ENCODE measurements at regions not wholly inside any gene's neighbourhood (a gene's known extent, or its start where the extent isn't known, plus 50 kb on each side); places are given as distances from the start of the nearest gene placed in this dataset.
"Not testable (repeated sequence)": the region's sequence is repeated elsewhere in the genome, so short reads cannot be mapped to it uniquely, and the experiment has no call there.

DNA sequence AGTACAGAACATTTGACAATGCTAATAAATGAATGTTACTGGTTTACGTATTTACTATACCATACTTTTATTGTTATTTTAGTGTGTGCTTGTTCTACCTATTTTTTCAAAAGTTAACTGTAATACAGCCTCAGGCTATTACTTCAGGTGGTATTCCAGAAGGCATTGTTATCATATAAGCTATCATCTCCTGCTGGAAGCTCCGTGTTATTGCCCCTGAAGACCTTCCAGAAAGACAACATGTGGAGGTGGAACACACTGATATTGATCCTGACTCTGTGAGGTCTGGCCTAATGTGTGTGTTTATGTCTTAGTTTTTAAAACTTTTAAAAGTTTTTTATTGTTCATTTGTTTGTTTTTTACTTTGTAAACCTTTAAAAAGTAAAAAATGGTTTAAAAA, 509.8 kb upstream of the SPRY2 start:
- no peak for DNase-seq (ENCODE audit: low read depth, low spot score)

DNA sequence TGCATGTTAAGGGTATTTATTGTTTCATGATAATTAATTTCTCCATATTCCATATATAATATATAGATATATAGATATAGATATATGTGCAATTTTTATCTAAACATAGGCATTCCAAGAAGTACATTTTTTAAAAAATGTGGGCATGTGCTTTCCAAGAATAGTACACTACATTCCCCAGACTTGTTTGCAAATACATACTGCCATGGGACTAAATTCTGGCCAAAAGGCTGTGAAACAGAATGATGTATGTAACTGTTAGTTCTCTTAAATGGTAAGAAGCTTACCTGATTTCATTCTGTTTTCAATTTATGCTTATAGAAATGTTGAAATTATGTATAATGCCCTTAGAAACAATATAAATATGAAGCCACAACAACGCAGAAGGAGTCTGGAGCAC, 503.2 kb upstream of the SPRY2 start:
- no peak for DNase-seq (ENCODE audit: low read depth, low spot score)

DNA sequence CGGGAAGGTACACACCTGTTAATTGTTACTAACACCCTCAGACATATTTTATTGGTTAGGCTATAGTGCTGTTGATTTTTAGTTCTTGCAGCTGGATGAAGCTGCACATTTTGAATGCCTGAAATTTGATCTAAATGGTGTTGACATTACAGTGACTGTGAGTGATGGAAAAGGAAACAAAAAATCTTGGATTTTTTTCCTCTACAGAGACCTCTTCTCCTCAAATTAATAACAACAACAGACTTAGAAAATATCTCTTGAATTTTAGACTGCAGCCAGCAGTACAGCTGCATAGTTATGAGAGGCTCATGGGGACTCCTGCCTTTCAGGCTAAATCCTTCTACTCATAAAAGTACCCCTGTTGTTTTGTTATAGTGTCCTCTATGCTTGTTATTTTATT, 500.5 kb upstream of the SPRY2 start:
- DNase-seq (ENCODE audit: low read depth, low spot score): no peak

DNA sequence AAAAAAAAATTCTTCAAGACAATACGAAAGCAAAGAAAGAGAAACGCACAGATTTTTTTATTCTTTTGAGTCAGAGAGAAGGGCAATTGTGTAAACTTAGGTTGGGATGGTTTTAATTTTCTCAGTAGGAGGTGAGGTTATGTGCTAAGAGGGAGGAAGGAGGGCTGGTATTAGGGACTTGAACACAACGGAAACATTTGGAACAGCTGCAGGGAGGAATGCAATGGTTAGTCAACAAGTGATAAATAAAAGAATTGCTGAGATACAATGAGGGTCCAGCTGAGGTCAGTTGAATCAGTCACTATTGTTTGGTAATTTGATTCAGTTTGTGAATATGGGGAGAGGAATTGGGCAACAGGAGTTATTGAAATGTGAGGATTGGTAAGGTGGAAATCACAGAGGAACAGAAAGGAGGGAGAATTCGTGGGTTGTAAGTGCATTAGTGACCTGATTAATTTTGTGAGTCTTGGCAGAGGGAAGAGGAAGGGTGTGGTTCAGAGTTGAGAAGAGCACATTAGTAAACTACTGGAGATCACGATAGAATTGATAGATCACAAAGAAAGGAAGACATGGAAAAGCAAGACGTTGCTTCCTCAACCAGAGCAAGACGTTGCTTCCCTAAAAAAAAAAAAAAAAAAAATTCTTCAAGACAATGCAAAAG, 499.5 kb upstream of the SPRY2 start:
- no peak for DNase-seq (ENCODE audit: low read depth, low spot score)

DNA sequence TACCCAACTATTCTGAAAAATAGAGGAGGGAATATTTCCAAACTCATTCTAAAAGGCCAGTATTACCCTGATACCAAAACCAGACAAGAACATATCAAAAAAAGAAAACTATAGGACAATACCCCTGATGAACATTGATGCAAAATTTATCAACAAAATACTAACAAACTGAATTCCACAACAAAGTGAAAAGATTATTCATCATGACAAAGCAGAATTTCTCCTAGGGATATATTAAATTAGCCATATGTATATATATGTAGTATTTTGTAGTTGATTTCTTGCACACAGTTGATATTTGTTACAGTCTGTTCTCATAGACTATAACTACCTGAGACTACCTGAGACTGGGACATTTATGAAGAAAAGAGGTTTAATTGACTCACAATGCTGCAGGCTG, 495.0 kb upstream of the SPRY2 start:
- no peak for DNase-seq (ENCODE audit: low read depth, low spot score)

DNA sequence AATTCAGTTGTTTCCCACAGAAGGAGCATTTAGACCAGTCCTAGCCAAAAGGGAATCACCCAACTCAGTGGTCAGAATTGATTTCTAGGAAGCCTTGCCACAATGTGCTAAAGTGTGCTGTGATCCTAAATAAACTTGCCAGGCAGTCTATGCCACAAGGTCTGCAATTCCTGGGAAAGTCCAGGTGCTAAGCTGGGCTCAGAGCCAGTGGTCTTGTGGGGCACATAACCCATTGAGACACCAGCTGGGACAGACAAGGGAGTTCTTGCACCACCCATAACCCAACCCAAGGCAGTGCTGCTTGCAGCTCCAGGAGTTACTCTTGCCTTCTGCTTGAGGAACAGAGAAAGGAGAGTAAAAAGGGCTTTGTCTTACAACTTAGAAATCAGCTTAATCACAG, 489.5 kb upstream of the SPRY2 start:
- DNase-seq (ENCODE audit: low read depth, low spot score): no peak

DNA sequence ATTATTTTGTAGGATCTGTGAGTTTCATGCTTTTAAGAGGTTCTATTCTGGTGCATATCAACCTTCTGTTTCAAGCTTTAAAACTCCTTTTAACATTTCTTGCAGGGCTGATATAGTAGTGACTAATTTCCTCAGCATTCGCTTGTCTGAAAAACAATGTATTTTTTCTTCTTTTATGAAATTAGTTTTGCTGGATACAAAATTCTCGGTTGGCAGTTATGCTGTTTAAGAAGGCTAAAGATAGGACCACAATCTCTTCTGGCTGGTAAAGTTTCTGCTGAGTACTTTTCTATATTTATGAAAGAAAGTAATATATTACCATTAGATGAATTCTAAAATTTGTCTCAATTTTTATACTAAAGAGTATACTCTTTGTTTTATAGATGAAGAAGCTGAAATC, 487.8 kb upstream of the SPRY2 start:
- no peak for DNase-seq (ENCODE audit: low read depth, low spot score)

DNA sequence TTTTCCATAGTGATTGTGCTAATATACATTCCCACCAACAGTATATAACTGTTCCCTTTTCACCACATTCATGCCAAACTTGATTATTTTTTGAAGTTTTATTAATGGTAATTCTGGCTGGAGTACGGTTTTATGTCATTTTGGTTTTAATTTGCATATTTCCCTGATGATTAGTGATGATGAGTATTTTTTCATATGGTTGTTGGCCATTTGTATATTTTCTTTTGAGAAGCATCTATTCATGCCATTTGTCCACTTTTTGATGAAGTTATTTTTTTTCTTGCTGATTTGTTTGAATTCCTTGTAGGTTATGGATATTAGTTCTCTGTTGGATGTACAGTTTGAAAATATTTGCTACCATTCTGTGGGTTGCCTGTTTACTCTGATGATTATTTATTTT, 484.4 kb upstream of the SPRY2 start:
- no peak for DNase-seq (ENCODE audit: low read depth, low spot score)

DNA sequence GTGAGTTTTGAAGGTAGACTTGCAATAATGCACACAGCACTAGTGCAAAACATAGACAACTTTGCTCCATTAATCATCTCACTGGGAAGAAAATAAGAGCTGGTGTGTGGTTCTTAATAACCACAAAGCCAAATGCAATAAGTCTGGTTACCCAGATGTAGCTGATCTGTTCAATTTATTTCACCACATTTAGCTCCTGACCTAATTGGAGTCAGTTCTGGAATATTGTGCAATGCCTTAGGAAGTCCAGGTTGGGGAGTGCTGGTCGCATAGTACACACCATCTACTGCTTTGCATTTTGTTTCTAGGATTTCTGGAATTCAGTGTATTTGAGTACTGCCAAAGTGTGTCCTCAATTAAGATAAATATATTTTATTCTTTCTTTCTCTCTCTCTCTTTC, 483.3 kb upstream of the SPRY2 start:
- DNase-seq (ENCODE audit: low read depth, low spot score): no peak

DNA sequence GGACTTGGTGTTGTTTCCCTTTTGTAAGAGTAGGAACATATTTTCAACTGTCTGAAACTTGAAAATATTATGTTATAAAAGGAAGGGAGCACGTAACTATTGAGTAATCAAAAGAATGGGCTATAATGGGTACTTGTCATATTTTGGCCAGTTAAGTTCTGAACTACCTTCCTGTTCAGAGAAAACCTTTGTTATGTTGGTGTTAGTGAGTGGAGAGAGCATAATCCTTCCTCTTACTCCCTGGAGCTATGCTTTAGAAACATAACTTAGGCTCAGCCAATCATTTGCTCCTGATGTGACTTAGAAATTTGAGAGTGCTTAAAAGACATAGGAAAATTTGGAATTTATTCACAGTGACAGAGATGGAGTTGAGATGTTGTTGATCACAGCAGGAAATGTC, 482.5 kb upstream of the SPRY2 start:
- DNase-seq (ENCODE audit: low read depth, low spot score): no peak

DNA sequence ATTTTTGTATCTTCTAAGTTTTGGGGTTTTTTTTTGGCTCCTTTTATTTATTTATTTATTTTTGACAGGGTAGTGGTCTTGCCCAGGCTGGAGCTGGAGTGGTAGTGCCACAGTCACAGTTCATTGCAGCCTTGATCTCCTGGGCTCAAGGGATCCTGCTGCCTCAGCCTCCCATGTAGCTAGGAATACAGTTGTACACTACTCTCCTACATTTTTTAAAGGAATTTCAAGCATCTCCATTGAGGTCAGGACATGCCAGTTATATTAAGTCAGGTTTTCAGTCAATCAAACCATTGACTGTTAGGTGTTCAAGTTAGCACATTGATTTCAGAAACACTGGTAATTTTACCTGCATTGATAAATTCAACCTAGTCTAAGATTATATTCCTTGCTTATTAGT, 480.5 kb upstream of the SPRY2 start:
- DNase-seq (ENCODE audit: low read depth, low spot score): no peak

DNA sequence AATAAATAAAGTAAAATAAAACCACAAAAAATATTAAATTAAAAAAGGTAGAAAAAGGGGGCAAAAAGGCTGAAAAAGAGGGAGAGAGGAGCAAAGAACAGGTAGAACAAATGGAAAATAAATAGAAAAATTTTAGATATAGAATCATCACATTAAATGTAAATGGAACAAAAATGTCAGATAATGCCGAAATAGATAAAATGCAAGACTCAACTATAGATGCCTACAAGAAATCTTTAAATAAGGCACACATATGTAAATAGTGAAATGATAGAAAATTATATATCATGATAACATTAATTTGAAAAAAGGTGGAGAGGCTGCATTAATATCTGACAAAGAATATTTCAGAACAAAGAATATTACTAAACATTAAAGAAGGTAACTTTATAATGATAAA, 477.1 kb upstream of the SPRY2 start:
- no peak for DNase-seq (ENCODE audit: low read depth, low spot score)

DNA sequence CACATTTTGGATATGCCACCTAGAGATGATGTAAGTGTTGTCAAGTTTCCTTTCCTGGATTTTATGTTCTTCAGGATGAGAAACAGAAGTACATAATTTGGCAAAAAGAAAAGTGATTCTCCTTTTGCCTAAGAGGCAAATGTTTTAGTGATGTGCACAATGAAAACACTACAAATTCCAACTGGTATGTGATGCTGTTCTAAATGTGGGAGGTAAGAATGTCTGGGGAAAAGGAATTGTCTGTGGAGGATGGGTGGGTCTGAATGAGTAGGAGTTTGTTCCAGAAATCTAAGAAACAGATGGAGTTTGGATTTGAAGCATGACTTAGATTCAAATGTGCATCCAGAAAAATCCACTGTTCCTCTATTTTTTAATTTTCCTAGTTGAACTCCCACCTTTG, 473.6 kb upstream of the SPRY2 start:
- DNase-seq (ENCODE audit: low read depth, low spot score): no peak

DNA sequence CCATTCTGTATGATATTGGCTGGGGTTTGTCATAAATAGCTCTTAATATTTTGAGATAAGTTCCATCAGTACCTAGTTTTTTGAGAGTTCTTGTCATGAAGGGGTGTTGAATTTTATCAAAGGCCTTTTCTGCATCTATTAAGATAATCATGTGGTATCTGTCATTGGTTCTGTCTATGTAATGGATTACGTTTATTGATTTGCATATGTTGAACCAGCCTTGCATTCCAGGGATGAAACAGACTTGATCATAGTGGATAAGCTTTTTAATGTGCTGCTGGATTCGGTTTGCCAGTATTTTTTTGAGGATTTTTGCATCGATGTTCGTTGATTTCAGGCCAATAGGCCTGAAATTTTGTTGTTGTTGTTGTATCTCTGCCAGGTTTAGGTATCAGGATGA, 469.4 kb upstream of the SPRY2 start:
- not testable (repeated sequence) for DNase-seq (ENCODE audit: low read depth, low spot score)

DNA sequence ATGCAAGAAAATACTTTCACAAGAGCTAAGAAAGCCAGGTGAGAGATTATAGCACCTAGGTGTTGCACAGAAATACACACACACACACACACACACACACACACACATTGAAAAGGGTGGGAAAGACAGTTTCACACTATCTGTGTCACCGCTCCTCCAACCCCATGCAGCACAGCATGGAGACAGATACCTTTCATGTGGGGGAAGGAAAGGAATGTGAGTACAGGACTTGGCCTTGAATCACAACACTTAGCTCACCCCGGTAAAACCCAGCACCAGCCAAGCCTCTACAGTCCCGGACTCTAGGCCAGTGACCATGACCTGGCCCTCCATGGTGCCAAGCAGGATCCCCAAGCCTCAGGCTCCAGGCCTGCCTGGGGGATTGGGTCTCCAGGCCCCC, 462.0 kb upstream of the SPRY2 start:
- DNase-seq (ENCODE audit: low read depth, low spot score): no peak

DNA sequence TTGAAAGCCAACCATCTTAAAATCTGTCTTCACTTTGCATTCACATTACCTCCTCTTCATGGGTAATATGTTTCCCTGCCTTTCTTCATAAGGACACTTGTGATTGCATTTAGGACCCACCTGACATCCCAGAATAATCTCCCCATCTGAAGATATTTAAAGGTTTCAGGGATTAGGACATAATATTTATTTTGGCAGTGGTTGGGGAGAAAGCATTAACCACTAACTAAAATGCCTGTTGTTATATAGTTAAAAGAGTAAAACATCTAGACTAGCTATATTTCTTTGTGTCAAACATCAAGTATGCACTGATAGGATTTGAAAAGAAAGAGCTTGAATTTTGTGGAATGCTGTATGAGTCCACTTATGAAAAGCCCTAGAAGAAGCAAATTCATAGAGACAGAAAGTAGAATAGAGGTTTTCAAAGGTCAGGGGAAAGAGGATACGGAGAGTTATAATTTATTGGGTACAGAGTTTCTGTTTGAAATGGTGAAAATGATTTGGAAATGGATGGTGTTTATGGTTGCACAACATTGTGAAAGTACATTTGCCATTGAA, 457.7 kb upstream of the SPRY2 start:
- no peak for DNase-seq (ENCODE audit: low read depth, low spot score)

DNA sequence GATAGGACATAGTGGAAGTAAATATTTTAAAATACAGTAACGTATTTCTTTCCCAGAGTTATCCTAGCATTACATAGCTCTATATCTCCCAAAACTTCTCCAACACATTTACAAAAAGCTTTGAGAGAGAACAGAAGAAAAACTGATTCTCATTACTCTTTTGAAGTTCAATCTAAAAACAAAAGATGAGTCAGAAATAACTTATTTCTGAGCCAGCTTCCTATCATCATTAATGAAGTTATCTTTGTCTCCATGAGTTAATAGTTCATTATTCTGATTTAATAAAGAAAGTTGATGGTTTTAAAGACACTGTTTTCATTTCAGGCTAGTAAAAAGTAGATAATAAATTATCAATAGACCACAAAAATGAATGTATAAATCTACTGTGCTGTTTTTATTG, 446.7 kb upstream of the SPRY2 start:
- no peak for DNase-seq (ENCODE audit: low read depth, low spot score)

DNA sequence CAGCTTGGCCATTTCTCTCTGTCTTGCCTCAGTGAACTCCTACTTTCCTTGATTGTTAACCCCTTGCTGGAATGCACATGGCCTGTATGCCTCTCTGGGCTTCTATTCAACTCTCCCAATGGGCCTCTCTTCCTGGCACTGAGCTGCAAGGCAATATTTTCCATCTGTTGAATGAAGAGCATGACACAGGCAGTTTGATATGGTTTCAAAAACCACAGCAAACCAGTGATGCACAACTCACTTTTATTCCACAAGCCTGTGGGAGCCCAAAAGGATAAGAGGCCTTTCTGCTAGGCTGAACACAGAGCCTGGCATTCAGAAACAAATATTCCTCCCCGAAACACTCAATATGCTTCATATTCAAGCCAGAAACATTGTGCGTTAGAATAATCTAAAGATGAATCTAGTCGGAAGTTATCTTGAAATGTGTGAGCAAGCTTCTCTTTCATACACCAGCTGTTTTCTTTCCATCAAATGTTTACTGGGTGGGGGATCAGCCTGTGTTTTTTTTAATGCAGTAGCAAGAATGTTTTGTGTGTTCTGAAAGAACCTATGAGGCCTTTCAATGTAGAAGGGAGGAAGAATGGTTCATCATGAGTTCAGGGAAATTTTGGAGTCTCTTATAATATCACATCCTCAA, 443.1 kb upstream of the SPRY2 start:
- no peak for DNase-seq (ENCODE audit: low read depth, low spot score)

DNA sequence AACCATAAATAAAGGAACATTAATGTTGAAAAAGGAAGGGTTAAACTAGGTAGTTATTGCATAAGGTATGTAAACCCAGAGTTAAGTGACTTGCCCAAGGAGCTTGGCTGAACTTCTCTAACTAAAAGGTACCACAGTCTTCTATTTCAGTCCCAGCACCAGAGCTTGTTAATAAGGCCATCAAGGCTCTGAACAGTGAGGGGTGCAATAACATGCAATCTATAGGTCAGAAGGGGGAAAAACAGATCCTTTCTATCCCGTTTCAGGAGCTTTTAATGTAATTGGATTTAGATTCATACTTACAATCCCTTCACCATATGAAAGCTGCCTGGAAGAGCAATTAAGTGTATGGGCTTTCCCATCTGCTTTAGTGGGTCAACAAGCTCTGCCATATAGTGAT, 441.5 kb upstream of the SPRY2 start:
- no peak for DNase-seq (ENCODE audit: low read depth, low spot score)

DNA sequence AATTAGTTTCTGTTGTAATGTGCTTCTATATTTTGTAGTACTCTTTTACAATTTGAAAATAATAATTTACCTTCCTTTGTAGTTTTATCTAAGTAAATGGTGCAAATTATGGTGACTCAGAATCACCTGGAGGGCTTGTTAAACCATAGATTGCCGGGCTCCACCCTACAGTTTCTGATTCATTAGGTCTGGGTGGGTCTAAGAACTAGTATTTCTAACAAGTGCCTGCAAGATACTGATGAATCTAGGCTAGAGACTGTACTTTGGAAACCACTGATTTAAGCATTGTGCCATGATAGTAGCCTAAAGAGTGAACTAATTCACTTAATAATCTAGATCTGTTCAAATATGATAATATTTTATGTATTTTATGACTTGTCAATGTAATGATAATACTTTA, 437.4 kb upstream of the SPRY2 start:
- DNase-seq (ENCODE audit: low read depth, low spot score): no peak

DNA sequence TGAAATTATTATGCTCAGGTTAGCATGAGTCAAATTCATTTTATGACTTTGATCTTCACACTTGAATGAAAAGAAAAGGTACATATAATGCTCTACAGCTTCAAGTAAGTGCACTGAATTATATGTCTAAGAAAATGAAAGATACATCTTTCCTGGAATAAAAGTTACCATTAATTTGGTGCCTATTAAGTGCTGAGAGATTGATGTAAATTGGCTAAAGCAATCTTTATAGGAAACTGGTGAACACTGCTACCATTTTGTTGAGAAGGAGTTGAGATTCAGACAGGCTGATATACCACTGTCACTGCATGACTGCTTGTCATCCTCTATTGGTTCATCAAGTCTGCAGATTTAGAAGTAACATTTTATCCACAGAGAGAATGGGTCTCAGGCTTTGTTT, 416.8 kb upstream of the SPRY2 start:
- DNase-seq (ENCODE audit: low read depth, low spot score): no peak

DNA sequence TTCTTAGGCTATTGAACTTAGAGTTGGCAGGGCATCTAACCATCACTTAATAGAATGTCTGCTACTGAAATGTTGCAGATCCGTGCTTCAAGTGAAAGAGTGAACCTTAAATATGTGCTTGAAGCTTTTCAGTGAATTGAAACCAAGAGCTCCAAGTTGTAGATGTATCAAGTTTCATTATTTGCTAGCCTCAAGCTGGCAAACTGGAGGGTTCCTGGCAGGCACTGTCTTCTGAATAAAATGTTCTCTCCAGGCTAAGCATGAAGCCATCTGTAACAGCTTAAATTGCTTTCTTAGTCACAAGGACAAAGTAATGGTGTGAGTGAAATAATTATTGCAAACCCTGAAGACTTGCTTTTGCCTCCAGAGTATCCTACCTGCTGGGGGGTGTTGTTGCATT, 415.0 kb upstream of the SPRY2 start:
- DNase-seq (ENCODE audit: low read depth, low spot score): no peak

DNA sequence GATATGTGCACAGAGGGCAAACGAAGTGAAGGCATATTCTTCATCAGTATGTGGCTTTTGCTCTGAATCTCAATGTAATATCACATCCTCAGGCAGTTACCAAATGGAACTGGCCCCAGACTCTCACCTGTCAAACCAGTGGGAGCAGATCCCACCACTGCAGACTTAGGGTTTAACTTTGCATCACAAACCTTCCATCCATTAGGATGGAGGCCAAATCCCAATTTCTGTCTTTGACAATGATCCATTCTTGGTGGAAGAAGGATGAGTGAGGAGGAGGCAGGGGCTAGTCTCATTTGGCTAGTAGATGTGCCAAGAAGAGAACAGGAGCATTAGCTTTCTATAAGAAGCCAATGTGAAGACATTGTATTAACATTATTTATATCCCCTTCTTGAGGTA, 413.5 kb upstream of the SPRY2 start:
- DNase-seq (ENCODE audit: low read depth, low spot score): no peak

DNA sequence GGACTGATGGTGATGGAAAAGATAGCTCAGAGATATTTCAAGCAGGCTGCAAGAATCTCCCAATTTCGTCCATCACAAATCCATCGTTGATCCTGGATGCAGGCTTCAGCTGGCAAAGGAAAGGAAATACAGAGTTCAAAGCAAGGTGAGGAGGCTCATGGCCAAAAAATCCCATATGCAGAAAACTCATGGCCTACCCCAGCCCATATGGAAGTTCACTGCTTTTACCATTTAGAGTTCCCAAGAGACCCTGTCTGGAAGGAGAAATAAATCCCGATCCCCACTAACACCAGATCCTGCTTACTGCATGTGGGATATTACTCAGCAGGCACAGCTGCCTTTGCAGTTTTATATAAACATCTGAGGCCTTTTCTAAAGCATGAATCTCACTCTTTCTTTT, 412.9 kb upstream of the SPRY2 start:
- no peak for DNase-seq (ENCODE audit: low read depth, low spot score)
